HG03439 (cell line): ENCODE measurements at regions not wholly inside any gene's neighbourhood (a gene's known extent, or its start where the extent isn't known, plus 50 kb on each side); places are given as distances from the start of the nearest gene placed in this dataset.
"Not testable (repeated sequence)": the region's sequence is repeated elsewhere in the genome, so short reads cannot be mapped to it uniquely, and the experiment has no call there.

ENCODE experiments used
- ATAC-seq: cut with Tn5 transposase; IDR thresholded peaks from one replicate; pipeline ENCODE4 v1.9.1; 2021; ENCODE audit warnings: mild to moderate bottlenecking, moderate library complexity; ENCODE audit not compliant: unreplicated experiment

GRCh38 chr22:22123118-22123959, 121.2 kb upstream of the VPREB1 start:
- ATAC-seq = no peak

GRCh38 chr22:22122348-22123117, 122.1 kb upstream of the VPREB1 start:
- ATAC-seq = no peak

GRCh38 chr22:22121445-22121844, 123.1 kb upstream of the VPREB1 start:
- no peak for ATAC-seq

DNA sequence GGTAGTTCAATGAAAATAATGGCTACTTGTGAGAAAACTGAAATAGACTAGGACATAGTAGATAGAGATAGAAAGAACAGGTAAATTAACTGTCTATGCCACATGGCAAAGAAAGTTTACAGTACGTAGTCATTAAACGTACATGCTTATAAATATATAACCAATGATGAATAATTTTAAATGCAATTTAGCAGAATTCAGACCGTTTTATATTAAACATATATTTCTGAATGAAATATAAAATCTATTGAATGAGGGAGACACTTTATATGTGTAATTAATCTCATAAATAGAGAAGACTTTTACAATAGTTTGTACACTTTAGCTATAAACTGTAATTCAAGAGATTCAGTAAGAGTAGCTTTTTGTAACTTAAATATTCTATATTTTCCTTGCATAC, 124.4 kb upstream of the VPREB1 start:
- ATAC-seq = no peak

- ATAC-seq = no peak
Measured at GRCh38 chr22:22118987-22119386, 125.6 kb upstream of the VPREB1 start.

GRCh38 chr22:22117864-22118544, 126.6 kb upstream of the VPREB1 start:
- not testable (repeated sequence) for ATAC-seq

DNA sequence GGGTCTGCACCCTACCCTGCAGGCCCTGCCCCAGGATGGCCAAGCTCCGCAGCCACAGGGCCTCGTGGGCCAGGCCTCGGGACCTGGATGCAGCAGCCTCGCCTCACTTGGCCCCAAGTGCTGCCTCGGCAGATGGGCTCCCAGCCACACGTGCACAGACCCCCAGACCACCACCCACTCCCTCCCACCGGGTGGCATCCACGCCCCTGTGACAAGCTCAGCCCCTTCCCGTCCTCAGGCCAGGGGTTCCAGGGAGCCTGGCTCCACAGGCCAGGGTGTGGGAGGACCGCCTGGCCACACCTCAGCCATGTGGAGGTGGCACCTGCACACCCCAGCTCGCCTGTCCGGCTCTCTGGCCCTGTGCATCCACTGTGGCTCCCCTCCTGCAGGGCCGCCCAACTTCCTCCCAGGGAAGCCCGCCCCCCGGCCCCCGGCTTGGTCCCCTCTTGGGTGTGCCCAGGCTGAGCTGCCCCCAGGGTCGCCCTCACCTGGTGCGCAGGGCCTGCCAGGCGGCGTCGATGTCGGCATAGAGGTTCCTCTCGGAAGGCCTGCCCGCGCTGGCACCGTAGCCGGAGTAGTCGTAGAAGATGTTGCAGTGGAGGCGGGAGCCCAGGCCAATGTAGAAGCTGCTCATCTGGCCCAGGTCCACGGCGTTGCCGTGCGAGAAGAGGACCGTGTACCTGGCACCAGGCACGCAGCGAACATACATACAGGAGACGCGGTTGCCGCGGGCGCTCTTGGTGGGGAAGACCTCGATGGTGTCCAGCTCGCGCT, 127.4 kb upstream of the VPREB1 start:
- ATAC-seq = not testable (repeated sequence)

GRCh38 chr22:22113701-22114100, 130.9 kb upstream of the VPREB1 start:
- no peak for ATAC-seq

GRCh38 chr22:22112533-22113294, 130.1 kb upstream of the TOP3B start:
- no peak for ATAC-seq

GRCh38 chr22:22111983-22112382, 129.4 kb upstream of the TOP3B start:
- no peak for ATAC-seq

DNA sequence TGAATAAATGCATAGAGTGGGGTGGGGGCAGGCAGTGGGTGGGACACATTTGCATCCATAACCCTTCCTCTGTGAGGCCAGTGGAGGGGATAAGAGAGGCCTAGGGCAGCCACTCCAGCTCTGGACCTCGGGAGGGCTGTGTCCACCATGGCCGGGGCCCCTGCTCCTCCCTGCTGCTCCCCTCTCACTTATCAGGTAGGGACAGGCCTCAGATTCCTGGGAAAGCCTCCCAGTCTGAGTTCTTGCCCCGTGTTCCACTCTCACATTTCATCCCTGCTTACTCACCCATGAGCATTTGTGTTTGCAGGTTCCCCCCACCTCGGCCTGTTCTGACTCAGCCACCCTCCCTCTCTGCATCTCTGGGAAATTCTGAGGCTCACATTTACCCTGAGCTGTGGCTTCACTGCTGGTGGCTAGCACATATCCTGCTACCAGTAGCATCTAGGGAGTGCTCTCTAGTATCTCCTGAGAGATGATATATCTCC, 128.7 kb upstream of the TOP3B start:
- ATAC-seq = peak; percentile 40

DNA sequence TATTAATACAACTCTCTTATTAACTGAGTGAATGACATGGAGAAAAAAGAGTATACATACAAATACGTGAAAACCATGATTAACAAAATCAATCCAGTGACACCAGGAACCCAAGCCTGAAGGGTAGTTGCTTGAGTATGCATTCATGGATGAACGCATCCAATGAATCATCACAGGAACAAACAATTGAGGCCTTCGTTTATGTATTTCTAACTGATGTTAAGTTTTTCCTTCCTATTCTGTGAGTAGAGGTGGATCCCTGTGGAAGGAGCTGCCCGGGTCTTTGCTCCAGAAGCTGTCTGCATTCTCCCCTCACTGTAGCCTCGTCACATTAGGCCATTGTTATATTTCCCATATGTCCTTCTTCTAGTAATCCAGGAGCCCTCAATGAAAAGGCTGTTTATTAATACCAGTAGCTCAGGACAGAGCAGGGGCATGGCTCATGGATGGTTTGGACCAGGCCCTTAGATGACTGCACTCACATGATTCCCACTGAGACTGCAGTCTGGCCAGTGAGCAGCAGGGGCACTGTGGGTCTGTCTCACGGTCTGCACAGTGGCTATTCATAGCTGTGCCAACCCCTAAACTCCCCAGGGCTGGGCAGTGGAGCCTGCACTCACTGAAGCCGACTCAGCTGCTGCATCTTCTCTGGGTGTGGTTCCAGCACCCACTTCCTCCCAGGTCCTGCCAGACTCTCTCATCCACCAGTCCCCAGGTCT, 128.1 kb upstream of the TOP3B start:
- ATAC-seq = peak; percentile 85

- ATAC-seq = no peak
Measured at GRCh38 chr22:22109693-22110466, 127.3 kb upstream of the TOP3B start.

GRCh38 chr22:22106855-22107254, 124.3 kb upstream of the TOP3B start:
- no peak for ATAC-seq

DNA sequence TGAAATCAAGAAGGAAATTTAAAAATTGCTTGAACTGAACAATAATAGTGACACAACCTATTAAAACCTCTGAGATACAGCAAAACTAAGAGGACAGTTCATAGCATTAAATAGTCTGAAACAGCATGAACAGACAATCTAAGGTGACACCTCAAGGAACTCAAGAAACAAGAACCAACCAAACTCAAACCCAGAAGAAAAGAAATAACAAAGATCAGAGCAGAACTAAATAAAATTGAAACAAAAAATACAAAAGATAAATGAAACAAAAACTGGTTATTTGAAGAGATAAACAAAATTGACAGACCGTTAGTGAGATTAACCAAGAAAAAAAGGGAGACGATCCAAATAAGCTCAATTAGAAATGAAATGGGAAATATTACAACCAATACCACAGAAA, 122.8 kb upstream of the TOP3B start:
- no peak for ATAC-seq

GRCh38 chr22:22103078-22103875, 120.7 kb upstream of the TOP3B start:
- no peak for ATAC-seq
